ENCODE measurements at regions not wholly inside any gene's neighbourhood (a gene's known extent, or its start where the extent isn't known, plus 50 kb on each side); places are given as distances from the start of the nearest gene placed in this dataset.

GRCh38 chr11:15705891-15706290 lies 591.2 kb downstream of the INSC start:
- no peak for FAIRE-seq
- WGBS, 3 donors = 80 to 92% (median 85%) methylated on average over 5 of the region's 5 CpGs
- no peak for DNase-seq

GRCh38 chr11:15707194-15707593 lies 592.5 kb downstream of the INSC start:
- H3K4me3 ChIP-seq (ENCODE audit: low read depth in 1 of 3, low read length in 3 of 3) = no peak overlapping the region
- H3K27me3 ChIP-seq (ENCODE audit: control insufficient read depth in 3 of 3, insufficient read depth in 3 of 3, low read length in 3 of 3) = no peaks in the 10 kb centered on the region
- FAIRE-seq (no peak), DNase-seq (no peak)
- WGBS, 3 donors = 67 to 96% (median 86%) methylated on average over 1 of the region's 1 CpG
- H3K4me1 ChIP-seq (ENCODE audit: control insufficient read depth in 3 of 3, insufficient read depth in 2 of 3, low read depth in 1 of 3, low read length in 2 of 3) = peaks cover 0 to 16% (median 0%) of the 10 kb centered on the region in 3 donors
- H3K36me3 ChIP-seq (ENCODE audit: control insufficient read depth in 3 of 3, insufficient read depth in 2 of 3, low read depth in 1 of 3, low read length in 3 of 3) = no peaks in the 10 kb centered on the region
- H3K9me3 ChIP-seq (ENCODE audit: control insufficient read depth in 2 of 2, insufficient read depth in 1 of 2, low read depth in 1 of 2, low read length in 1 of 2) = peaks cover 0 to 4% of the 10 kb centered on the region in 2 donors
- H3K27ac ChIP-seq (ENCODE audit: low read depth in 1 of 3, low read length in 2 of 3) = no peak overlapping the region

More at GRCh38 chr11:15705891-15706290, 591.2 kb downstream of the INSC start:
- H3K27ac ChIP-seq (ENCODE audit: low read depth in 1 of 3, low read length in 2 of 3) = no peak overlapping the region
- no peaks in the 10 kb centered on the region for H3K27me3 ChIP-seq (ENCODE audit: control insufficient read depth in 3 of 3, insufficient read depth in 3 of 3, low read length in 3 of 3)
- H3K9me3 ChIP-seq (ENCODE audit: control insufficient read depth in 2 of 2, insufficient read depth in 1 of 2, low read depth in 1 of 2, low read length in 1 of 2) = peaks cover 0 to 4% of the 10 kb centered on the region in 2 donors
- H3K4me1 ChIP-seq (ENCODE audit: control insufficient read depth in 3 of 3, insufficient read depth in 2 of 3, low read depth in 1 of 3, low read length in 2 of 3) = peaks cover 0 to 16% (median 0%) of the 10 kb centered on the region in 3 donors
- H3K4me3 ChIP-seq (ENCODE audit: low read depth in 1 of 3, low read length in 3 of 3) = no peak overlapping the region
- no peaks in the 10 kb centered on the region for H3K36me3 ChIP-seq (ENCODE audit: control insufficient read depth in 3 of 3, insufficient read depth in 2 of 3, low read depth in 1 of 3, low read length in 3 of 3)

- DNase-seq (no peak), FAIRE-seq (no peak)
- H3K4me3 ChIP-seq (ENCODE audit: low read depth in 1 of 3, low read length in 3 of 3) = no peak overlapping the region
- no peak overlapping the region for H3K27ac ChIP-seq (ENCODE audit: low read depth in 1 of 3, low read length in 2 of 3)
- peaks cover 0 to 16% (median 0%) of the 10 kb centered on the region in 3 donors for H3K4me1 ChIP-seq (ENCODE audit: control insufficient read depth in 3 of 3, insufficient read depth in 2 of 3, low read depth in 1 of 3, low read length in 2 of 3)
- H3K36me3 ChIP-seq (ENCODE audit: control insufficient read depth in 3 of 3, insufficient read depth in 2 of 3, low read depth in 1 of 3, low read length in 3 of 3) = no peaks in the 10 kb centered on the region
- WGBS, 3 donors = 37 to 43% (median 39%) methylated on average over 2 of the region's 2 CpGs
- peaks cover 0 to 4% of the 10 kb centered on the region in 2 donors for H3K9me3 ChIP-seq (ENCODE audit: control insufficient read depth in 2 of 2, insufficient read depth in 1 of 2, low read depth in 1 of 2, low read length in 1 of 2)
- H3K27me3 ChIP-seq (ENCODE audit: control insufficient read depth in 3 of 3, insufficient read depth in 3 of 3, low read length in 3 of 3) = no peaks in the 10 kb centered on the region
Measured at GRCh38 chr11:15707971-15708370, 593.2 kb downstream of the INSC start.

GRCh38 chr11:15710580-15711275 lies 596.0 kb downstream of the INSC start:
- 69 to 91% (median 83%) methylated on average over 3 of the region's 3 CpGs for WGBS, 3 donors
- H3K9me3 ChIP-seq (ENCODE audit: control insufficient read depth in 2 of 2, insufficient read depth in 1 of 2, low read depth in 1 of 2, low read length in 1 of 2) = peaks cover 0 to 4% of the 10 kb centered on the region in 2 donors
- no peaks in the 10 kb centered on the region for H3K27me3 ChIP-seq (ENCODE audit: control insufficient read depth in 3 of 3, insufficient read depth in 3 of 3, low read length in 3 of 3)
- H3K27ac ChIP-seq (ENCODE audit: low read depth in 1 of 3, low read length in 2 of 3) = no peak overlapping the region
- peak in 1 of 2 donors; percentile 28 for DNase-seq
- H3K4me1 ChIP-seq (ENCODE audit: control insufficient read depth in 3 of 3, insufficient read depth in 2 of 3, low read depth in 1 of 3, low read length in 2 of 3) = peaks cover 0 to 8% (median 0%) of the 10 kb centered on the region in 3 donors
- H3K36me3 ChIP-seq (ENCODE audit: control insufficient read depth in 3 of 3, insufficient read depth in 2 of 3, low read depth in 1 of 3, low read length in 3 of 3) = no peaks in the 10 kb centered on the region
- no peak for FAIRE-seq
- H3K4me3 ChIP-seq (ENCODE audit: low read depth in 1 of 3, low read length in 3 of 3) = no peak overlapping the region

GRCh38 chr11:15711311-15711710 lies 596.6 kb downstream of the INSC start:
- peaks cover 0 to 2% of the 10 kb centered on the region in 2 donors for H3K9me3 ChIP-seq (ENCODE audit: control insufficient read depth in 2 of 2, insufficient read depth in 1 of 2, low read depth in 1 of 2, low read length in 1 of 2)
- H3K27ac ChIP-seq (ENCODE audit: low read depth in 1 of 3, low read length in 2 of 3) = no peak overlapping the region
- DNase-seq (no peak), FAIRE-seq (no peak)
- no peak overlapping the region for H3K4me3 ChIP-seq (ENCODE audit: low read depth in 1 of 3, low read length in 3 of 3)
- H3K27me3 ChIP-seq (ENCODE audit: control insufficient read depth in 3 of 3, insufficient read depth in 3 of 3, low read length in 3 of 3) = no peaks in the 10 kb centered on the region
- no peaks in the 10 kb centered on the region for H3K36me3 ChIP-seq (ENCODE audit: control insufficient read depth in 3 of 3, insufficient read depth in 2 of 3, low read depth in 1 of 3, low read length in 3 of 3)
- peaks cover 0 to 8% (median 0%) of the 10 kb centered on the region in 3 donors for H3K4me1 ChIP-seq (ENCODE audit: control insufficient read depth in 3 of 3, insufficient read depth in 2 of 3, low read depth in 1 of 3, low read length in 2 of 3)
- 65 to 93% (median 81%) methylated on average over 2 of the region's 2 CpGs for WGBS, 3 donors

- WGBS, 3 donors = 68 to 78% (median 73%) methylated on average over 6 of the region's 6 CpGs
- Histone ChIP-seq H3K27me3 (ENCODE audit: control insufficient read depth in 3 of 3, insufficient read depth in 3 of 3, low read length in 3 of 3) (no peaks in the 10 kb centered on the region), H3K27ac (ENCODE audit: low read depth in 1 of 3, low read length in 2 of 3) (no peak overlapping the region), H3K36me3 (ENCODE audit: control insufficient read depth in 3 of 3, insufficient read depth in 2 of 3, low read depth in 1 of 3, low read length in 3 of 3) (no peaks in the 10 kb centered on the region), H3K9me3 (ENCODE audit: control insufficient read depth in 2 of 2, insufficient read depth in 1 of 2, low read depth in 1 of 2, low read length in 1 of 2) (no peaks in the 10 kb centered on the region), H3K4me1 (ENCODE audit: control insufficient read depth in 3 of 3, insufficient read depth in 2 of 3, low read depth in 1 of 3, low read length in 2 of 3) (peaks cover 0 to 8% (median 0%) of the 10 kb centered on the region in 3 donors), H3K4me3 (ENCODE audit: low read depth in 1 of 3, low read length in 3 of 3) (no peak overlapping the region)
- DNase-seq (no peak), FAIRE-seq (no peak)
Measured at GRCh38 chr11:15714641-15715399, 600.1 kb downstream of the INSC start.

GRCh38 chr11:15716550-15716949 lies 601.8 kb downstream of the INSC start:
- DNase-seq = no peak
- no peak for FAIRE-seq
- WGBS, 3 donors = 67 to 80% (median 77%) methylated on average over 2 of the region's 2 CpGs
- no peaks in the 10 kb centered on the region for H3K9me3 ChIP-seq (ENCODE audit: control insufficient read depth in 2 of 2, insufficient read depth in 1 of 2, low read depth in 1 of 2, low read length in 1 of 2)
- H3K27ac ChIP-seq (ENCODE audit: low read depth in 1 of 3, low read length in 2 of 3) = peak overlapping the region in 1 of 3 donors; percentile 40
- H3K4me1 ChIP-seq (ENCODE audit: control insufficient read depth in 3 of 3, insufficient read depth in 2 of 3, low read depth in 1 of 3, low read length in 2 of 3) = no peaks in the 10 kb centered on the region
- no peaks in the 10 kb centered on the region for H3K36me3 ChIP-seq (ENCODE audit: control insufficient read depth in 3 of 3, insufficient read depth in 2 of 3, low read depth in 1 of 3, low read length in 3 of 3)
- no peaks in the 10 kb centered on the region for H3K27me3 ChIP-seq (ENCODE audit: control insufficient read depth in 3 of 3, insufficient read depth in 3 of 3, low read length in 3 of 3)
- no peak overlapping the region for H3K4me3 ChIP-seq (ENCODE audit: low read depth in 1 of 3, low read length in 3 of 3)

GRCh38 chr11:15720460-15720859 lies 605.7 kb downstream of the INSC start:
- DNase-seq = no peak
- Histone ChIP-seq H3K27ac (ENCODE audit: low read depth in 1 of 3, low read length in 2 of 3) (no peak overlapping the region), H3K9me3 (ENCODE audit: control insufficient read depth in 2 of 2, insufficient read depth in 1 of 2, low read depth in 1 of 2, low read length in 1 of 2) (peaks cover 0 to 10% of the 10 kb centered on the region in 2 donors), H3K27me3 (ENCODE audit: control insufficient read depth in 3 of 3, insufficient read depth in 3 of 3, low read length in 3 of 3) (no peaks in the 10 kb centered on the region), H3K36me3 (ENCODE audit: control insufficient read depth in 3 of 3, insufficient read depth in 2 of 3, low read depth in 1 of 3, low read length in 3 of 3) (no peaks in the 10 kb centered on the region), H3K4me1 (ENCODE audit: control insufficient read depth in 3 of 3, insufficient read depth in 2 of 3, low read depth in 1 of 3, low read length in 2 of 3) (no peaks in the 10 kb centered on the region), H3K4me3 (ENCODE audit: low read depth in 1 of 3, low read length in 3 of 3) (no peak overlapping the region)
- no peak for FAIRE-seq
- WGBS, 3 donors = 68 to 76% (median 73%) methylated on average over 5 of the region's 5 CpGs

All from small intestine (tissue), 7 donors.